Brain pericyte (primary cell): ENCODE measurements at regions not wholly inside any gene's neighbourhood (a gene's known extent, or its start where the extent isn't known, plus 50 kb on each side); places are given as distances from the start of the nearest gene placed in this dataset.

Source experiments
- DNase-seq: peaks from one replicate; pipeline ENCODE4 v3.0.0-alpha.2; 2012; ENCODE audit warnings: low read depth, low spot score

DNA sequence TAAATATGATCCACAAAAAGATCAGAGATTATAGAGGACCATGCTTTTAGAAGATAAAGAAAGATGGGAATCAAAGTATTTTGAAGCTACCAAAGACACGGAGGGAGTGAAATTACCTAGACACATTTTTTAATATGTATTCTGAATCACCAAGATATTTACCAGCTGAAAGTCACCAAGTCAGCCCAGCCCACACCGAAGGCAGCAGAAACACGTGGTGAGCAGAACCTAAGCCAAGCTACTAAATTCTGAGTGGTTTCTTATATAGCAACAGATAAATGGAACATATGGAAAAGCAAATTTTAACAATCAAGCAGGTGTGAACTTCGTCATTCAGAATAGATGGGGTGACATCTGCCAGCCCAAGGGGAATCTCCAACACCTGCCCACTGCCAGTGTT is 134.7 kb upstream of the AKR1E2 start:
- DNase-seq, result no peak

DNA sequence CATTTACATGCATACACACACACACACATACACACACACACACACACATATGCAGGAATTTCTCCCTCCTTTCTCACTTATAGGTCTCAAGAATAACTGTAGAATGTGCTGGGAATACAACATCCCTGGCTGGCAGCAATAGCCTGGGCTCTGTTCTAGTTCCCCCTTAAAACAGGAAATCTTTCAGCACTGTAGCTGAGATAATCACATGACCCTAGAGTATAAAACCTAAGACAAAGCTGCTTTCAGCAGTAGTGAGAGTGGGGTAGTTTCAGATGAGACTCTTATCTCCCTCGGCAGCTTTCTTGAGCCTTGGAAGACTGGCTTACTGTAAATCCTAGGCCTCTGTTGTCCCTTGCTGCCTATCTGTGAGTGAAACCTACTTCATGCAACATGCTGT is 137.4 kb upstream of the AKR1E2 start:
- no peak for DNase-seq

DNA sequence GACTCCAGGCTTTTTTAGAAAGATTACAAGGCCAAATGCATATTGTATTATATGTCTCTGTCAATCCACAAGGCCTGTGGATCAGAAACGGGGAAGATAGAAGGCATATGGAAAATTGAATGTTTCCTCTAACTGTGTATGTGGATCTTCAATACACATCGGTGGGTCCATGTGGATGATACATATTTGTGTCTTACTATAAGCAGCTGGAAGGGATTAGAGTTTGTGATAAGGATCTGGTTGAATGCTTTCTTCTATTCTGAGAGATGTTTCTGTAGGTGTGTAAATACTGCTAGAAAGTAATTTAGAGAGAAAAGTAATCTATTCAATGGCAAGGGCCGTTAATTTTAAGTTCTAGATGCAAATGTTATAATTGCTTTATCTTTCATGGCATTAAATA is 137.8 kb upstream of the AKR1E2 start:
- DNase-seq, result no peak

DNA sequence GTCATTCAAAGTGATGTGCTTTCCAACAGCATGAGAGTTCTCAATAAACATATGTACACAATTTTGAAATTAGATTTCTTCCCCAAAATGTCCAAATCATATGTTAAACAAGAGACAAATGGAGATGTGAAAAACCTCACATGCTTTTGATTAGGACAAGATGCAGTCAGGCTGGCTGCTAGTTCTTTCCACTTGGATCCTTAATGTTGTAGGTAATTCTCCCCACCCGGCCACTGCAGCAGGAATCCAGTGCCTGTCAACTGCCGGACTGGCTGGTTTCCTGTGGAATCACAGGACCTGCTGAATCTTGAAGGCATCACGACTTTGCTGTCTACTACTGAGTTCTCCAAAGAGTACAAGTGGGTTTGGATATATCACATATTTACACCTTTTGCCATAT is 138.6 kb upstream of the AKR1E2 start:
- no peak for DNase-seq

DNA sequence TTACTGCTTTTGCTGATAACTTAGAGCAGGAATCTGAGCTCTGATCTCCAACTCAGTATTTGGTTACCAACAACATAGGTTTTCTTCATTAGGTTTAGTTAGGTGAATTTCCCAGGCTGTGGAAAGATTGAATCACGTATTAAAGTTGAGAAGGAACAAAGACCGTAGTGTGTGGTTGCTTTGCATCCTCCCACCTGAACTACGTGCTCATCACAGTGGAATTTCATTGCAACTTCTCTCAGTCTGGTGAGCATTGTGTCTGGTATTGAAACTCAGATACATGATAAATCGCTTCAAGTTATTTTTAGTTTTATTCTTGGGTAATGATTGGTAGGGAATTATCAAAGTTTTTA is 139.4 kb upstream of the AKR1E2 start:
- DNase-seq, result no peak

DNA sequence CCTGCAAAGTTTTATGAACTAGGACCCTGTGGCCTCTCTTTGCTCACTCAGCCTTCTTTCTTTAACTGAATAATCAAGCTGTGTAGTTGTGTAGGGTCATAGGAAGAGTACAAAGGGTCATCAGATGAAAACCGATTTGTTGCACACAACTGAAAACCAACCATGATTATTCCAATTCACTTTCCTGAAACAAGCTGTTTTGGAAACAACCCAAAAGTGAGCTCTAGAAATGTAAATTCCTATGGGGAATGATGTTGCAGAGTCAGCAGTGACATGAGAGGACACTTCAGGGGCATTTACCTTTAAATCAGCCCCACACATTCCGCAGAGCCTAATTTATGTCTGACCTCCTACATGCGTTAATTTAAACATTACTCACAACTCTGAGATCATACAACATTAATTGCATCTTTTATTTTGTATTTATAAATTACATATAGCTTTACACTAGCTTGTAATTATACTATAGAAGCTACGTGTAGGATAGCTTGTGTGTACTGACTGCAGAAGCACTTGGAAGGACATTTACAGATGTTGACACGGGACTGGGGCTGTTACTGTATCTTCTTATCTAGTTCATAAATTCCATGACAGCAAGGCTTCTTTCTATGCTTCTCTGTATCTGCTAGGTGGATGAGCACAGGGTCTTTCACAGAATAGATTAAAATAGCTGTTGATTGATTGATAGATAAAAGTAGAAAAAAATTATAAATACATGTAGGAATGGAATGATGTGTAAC is 139.9 kb upstream of the AKR1E2 start:
- no peak for DNase-seq

DNA sequence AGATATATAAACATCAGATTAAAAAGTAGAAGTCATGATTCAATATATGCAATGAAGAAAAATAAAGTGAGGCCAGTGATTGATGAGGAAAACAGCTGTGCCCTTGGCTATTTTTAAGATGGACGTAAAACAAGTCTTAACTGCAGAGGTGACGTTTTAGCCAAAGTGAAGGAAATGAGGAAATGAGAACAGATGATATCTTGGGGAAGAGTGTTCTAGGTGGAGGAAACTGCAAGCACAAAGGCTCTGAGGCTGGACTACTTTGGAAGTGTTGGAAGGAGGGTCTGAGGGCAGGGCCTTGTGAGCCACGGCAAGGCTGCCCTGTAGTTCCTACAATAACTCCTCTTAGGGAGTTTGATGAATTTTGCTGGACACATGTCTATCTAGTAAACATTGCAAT is 140.5 kb upstream of the AKR1E2 start:
- DNase-seq, result no peak

DNA sequence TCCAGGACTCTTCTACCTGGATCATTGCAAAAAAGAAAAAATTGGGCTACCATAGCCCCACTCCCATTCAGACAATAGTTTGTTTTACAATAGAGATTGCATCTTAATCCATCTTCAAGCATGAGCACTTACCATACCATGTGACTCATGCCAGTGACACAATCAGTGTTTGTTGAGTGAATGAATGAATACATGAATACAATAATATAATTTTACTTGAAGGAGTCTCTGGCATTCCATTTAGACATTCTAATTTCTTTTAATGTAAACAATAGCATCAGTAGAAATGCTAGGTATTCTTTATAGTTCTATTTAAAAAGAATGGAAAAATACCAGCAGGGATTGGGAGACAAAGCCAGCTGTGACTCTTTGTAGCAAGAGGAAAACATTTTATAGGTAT is 141.6 kb upstream of the AKR1E2 start:
- DNase-seq, result no peak

DNA sequence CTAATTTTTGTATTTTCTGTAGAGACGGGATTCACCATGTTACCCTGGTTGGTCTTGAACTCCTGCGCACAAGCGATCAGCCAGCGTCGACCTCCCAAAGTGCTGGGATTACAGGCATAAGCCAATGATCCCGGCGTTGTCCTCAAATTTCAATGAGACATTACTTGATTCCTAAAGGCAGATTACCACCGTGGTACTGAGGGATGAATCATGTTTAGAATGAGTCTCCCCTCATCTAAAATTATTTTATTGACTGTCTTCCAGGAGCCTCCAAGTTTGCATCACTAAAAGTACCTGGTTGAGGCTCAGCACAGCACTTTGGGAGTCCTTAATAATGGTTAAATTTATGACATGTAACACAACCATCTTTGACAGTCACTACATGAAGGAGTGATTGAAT is 142.2 kb upstream of the AKR1E2 start:
- DNase-seq, result no peak

DNA sequence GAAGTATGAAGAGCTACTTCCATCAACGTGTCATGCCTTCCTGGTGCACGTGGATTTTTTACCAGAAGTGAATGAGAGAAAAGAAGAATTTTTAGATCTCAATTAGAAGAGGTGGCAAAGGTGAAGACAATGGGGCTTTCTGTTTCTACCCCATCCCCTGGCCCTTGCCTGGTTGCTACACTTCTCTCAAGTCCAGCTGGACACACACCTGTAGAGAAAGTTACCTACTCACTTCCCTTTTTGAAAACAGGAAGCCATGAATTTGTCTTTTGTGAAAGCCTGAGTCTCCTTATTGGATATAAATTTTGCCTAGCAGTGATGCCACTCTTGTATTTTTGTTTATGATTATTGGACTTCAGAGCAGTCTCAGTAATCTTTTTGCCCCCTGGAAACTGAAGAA is 142.9 kb upstream of the AKR1E2 start:
- DNase-seq, result no peak

DNA sequence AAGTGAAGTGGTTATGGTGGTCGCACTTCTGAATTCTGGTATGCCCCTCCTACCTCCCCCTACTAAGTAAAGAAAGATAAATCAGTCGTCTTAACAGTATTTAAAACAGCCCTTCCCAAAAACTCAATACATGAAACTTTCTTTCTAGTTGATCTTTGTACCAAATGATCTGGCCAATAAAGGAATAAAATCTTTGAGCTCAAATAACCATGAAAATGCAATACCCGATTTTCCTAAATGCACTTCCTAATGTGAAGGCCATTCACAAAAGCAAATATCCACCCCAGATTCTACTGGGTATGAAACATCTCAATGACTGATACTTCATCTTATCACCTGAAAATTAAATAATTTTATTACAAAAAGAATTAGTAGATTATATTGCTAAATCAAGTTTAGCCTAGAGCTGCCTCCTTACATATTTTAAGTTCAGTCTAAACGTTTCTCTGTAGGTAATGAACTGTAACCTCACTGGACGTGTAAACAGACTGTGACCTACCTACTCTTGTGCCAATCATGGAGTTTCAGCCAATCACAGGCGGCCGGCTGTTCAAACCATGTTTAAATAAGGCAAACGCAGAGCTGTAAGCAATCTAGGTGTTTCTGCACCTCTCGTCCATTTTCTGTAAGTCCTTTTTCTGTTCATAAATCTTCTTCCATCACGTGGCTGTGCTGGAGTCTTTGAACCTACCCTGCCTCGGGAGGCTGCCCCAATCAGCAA is 146.9 kb upstream of the AKR1E2 start:
- no peak for DNase-seq

DNA sequence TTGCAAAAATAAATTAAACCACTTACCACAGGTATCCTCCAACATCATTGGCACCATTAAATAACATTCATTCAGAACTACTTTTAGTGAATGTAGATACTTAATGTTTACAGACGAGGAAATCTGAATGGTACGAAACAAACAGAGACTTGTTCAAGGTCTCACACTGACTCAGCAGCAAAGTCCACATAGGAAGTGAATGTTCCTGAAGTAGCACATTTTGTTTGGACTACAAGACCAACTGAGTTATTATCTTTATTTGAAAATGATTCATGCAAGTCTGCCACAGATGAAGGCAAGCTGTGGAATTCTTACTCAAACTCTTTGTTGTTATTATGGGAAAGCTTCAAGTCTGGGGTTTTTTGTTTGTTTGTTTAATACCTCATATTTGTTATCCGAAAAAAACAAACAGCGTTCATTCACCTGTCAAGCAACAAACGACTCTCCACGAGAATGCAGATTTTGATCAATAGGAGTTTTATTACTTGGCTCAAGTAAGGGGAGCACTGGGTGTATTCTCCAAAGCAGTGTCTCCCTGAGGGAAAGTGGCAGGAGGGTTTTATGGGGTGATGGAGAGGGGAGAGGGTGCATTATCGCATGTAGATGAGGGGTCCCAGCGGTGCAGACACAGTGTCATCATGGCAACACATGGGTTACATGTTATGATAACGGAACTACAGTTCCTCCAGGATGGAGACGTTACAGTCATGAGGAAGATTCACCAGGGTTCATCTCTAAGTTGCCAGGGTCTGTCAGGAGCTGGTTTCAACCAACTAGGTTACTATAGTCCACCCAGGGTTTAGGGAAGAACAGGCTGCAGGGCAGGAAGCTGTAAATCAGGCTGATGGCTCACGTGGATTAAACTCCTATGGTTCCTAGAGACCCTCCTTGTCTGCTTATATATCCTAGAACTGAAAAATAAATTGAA is 147.7 kb upstream of the AKR1E2 start:
- peak; percentile 16 for DNase-seq

DNA sequence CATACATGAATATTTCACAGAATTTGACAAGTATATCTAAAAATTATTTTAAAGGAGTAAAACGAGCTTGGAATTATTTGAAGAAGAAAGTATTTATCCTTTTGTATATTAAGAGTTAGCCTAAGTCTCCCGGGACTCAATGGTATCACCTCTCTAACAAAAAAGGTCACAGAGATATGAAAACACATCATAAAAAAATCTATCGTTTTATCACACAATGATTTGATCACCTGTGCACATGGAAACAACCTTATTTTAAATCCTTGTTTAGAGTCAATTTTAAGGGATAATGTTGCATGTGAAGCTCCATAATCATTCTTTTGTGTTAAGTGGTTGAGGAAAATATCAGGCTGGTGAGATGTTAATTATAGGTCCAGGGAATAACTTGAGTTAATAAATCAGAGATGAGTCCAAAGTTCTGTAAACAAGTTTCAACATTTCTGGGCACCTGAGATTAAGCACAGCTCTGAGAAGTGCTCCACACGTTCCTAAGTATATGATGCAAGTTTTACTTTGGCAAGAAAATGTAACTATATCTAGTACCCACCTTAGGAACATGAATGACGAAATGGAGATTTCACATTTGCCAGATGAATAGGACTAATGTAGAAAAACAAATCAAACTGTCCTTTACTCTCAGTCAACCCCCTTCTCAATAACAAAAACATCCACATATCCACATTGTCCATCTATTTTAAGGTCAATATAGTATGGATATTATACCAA is 148.5 kb upstream of the AKR1E2 start:
- no peak for DNase-seq

DNA sequence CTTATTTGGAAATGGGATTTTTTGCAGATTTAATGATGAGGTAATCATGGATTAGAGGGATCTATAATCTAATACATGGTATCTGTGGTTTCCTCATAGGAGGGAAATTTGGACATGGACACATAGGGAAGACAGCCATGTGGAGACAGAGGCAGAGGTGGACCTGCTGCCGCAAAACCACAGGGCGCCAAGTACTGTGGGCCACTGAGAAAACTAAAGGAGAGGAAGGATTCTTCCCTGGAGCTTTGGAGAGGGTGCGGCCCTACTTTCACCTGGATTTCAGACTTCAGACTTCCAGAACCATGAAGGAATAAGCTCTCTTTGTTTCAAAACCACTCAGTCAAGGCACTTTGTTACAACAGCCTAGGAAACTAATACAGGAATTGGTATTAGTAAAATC is 149.4 kb upstream of the AKR1E2 start:
- DNase-seq, result no peak

DNA sequence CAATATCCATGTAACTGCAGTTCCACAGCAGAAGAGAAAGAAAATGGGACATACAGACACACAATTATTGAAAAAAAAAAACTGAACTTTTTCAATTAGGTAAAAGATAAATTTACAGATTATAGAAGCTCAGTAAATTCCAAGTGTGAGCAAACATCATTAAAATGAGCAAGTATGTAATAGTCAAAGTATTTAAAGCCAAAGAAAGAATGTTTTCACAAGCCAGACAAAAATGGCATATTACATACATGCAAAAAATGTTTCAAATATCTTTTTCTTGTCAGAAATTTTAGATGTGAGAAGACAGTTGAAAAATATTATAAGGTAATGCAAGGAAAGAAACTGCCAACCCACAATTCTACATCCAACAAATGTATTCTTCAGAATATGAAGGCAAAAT is 150.2 kb upstream of the AKR1E2 start:
- no peak for DNase-seq

DNA sequence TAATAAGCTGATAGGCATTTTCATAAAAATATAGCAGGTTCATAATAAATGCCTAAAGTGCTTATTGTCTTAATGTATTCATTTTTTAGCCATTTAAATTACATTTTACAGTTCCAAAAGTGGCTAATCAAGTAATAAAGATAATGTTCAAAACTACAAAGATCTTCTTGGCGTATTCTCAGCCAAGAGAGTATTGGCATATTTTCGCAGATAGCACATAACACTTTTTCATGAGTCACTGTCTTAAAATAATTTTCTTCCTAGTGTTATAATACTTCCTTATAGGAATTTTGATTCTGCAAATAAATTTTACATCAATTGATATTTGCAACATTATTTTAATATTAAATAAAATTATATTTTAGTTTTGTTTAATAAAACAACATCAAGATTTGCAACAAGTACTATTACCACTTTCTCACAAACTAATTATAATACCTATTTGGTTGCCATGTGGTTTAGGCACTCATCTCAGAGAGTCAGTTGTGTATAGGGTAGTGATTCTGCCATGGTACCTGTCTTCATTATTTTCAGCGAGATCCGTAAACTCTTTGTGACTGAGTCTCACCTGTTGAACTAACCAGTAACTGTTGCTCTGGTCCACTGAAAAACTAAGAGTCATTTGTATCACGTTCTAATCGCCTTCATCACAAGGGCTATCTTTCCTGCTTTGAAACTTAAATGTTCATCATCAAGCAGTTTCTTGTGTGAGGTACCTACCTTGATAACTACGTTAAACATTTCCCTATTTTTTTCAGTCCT is 152.5 kb upstream of the AKR1E2 start:
- DNase-seq, result no peak

DNA sequence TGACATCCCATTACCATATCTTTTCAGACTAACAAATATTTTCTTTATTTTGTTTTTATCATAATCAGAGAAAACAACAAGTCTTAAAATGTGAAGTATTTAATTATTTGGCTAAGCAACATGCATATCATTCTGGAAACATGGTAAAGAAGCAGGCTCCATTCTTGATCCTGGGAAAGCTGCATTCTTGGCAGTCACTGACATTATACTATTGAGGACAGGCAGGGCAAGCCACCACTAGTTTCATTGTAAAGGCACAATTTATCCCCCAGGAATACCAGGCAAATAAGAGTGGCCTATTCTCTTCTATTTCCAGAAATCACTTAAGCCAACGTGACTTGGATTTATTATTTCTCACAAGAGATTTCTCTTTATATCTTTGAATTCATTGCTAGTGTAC is 153.8 kb upstream of the AKR1E2 start:
- DNase-seq, result no peak

DNA sequence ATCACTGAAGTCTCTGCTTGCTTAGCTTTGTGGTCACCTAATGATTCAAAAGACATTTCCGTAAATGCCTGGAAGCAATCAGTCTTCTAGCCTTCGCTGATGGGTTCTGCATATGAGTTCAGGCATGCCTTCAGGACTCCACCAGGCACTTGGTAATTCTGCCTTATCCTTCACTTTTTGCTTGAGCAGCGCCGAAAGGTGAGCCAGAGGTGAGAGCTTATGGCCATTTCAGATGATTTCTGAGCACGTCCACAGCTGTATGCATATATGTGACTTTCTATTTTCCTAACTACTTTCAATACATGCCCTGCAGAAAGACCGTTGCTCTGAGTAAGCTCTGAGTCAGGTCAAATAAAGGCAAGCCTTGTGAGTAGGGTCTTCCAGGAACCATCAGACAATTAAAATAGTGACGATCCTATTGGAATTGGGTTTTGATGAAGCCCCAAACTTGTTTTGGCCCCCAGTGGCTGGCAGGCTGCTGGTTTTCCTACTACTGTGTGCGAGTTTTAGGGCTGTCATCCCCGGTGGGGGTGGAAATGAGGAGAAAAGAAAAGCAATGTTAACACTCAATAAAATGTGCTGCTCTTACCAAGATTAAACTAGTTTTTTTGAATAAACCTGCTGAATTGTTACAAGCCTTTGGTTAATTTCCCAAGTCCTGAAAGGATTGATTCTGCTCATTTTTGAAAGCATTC is 154.4 kb upstream of the AKR1E2 start:
- DNase-seq, result no peak

DNA sequence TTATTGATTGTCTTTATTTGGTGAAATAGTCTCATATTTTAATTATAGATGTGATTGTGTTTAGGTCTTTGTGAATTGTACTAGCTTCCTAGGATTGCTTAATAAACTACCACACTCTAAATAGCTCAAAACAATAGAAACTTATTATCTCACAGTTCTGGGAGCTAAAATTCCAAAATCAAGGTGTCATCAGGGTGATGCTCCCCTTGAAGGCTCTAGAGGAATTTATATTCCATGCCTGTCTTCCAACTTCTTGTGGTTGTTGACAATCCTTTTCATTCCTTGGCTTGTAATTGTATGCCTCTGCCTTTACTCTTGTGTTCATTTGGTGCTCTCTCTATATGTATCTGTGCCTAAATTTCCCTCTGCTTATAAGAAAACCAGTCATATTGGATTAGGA is 155.3 kb upstream of the AKR1E2 start:
- DNase-seq, result no peak

DNA sequence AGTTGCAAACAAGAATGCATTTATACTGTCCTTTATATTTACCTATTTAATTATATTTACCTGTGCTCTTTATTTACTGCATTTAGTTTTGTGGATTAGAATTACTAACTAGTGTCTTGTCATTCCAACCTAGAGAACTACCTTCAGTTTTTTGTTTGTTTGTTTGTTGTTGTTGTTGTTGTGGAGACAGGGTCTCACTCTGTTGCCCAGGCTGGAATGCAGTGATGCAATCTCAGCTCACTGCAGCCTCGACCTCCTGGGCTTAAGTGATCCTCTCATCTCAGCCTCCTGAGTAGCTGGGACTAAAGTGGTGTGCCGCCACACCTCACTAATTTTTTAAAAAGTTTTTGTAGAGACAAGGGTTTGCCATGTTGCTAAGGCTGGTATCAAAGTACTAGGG is 156.4 kb upstream of the AKR1E2 start:
- DNase-seq, result no peak
